ENCODE measurements at regions not wholly inside any gene's neighbourhood (a gene's known extent, or its start where the extent isn't known, plus 50 kb on each side); places are given as distances from the start of the nearest gene placed in this dataset.
A peak's percentile ranks its signal among the peaks of the same experiment; 100 is the strongest.

DNA sequence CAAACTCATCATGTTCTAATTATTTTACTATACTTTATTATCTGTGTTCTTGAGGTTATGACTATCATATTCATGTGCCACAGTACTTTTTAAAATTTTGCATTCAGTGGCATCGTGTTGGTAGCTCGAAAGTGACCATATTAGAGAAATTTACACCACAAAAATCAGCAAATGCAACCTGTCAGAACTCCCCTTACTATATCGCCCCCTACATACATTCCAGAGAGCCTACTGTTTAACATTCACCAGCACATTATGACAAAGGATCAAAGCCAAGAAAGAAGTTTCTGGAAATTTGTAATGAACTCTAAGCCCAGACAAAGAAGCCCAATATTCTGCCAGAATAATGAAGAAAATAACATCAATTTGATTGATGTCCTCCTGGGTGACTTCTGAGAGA lies 909.3 kb downstream of the LTN1 start:
- TF ChIP-seq, protein P1, sequence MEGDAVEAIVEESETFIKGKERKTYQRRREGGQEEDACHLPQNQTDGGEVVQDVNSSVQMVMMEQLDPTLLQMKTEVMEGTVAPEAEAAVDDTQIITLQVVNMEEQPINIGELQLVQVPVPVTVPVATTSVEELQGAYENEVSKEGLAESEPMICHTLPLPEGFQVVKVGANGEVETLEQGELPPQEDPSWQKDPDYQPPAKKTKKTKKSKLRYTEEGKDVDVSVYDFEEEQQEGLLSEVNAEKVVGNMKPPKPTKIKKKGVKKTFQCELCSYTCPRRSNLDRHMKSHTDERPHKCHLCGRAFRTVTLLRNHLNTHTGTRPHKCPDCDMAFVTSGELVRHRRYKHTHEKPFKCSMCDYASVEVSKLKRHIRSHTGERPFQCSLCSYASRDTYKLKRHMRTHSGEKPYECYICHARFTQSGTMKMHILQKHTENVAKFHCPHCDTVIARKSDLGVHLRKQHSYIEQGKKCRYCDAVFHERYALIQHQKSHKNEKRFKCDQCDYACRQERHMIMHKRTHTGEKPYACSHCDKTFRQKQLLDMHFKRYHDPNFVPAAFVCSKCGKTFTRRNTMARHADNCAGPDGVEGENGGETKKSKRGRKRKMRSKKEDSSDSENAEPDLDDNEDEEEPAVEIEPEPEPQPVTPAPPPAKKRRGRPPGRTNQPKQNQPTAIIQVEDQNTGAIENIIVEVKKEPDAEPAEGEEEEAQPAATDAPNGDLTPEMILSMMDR (IDR thresholded peaks at IDR 0.05; ENCODE audit: insufficient read depth, low read length, missing control alignments): no peak
- ChIA-PET POLR2A (no interaction called here), CTCF (no interaction called here)
- no peak overlapping the region for H3K4me3 ChIP-seq (ENCODE audit: low read depth, low read length)
- DNase-seq (ENCODE audit: low read depth, low spot score): no peak

DNA sequence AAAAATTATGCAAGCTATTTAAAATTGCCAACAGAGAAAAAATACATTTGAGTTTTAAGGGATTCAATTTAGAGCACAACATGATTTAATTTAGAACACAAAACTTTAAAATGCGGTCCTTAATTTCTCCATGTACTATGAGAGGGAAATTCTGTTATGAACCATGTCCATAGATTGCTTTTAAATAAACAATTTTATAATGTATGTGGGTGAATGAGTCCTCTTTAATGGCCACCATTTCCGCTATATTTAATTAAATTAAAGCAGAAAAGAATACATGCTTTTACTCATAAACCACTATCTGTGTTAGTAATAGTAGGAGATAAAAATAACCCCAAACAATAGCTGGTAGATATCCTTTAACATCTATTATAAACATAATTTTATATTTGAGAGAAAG lies 914.6 kb downstream of the LTN1 start:
- POLR2A ChIA-PET: no interaction called here
- CTCF ChIA-PET: no interaction called here
- TF ChIP-seq, protein P1 (IDR thresholded peaks at IDR 0.05; ENCODE audit: insufficient read depth, low read length, missing control alignments): no peak
- no peak for DNase-seq (ENCODE audit: low read depth, low spot score)
- no peak overlapping the region for H3K4me3 ChIP-seq (ENCODE audit: low read depth, low read length)

DNA sequence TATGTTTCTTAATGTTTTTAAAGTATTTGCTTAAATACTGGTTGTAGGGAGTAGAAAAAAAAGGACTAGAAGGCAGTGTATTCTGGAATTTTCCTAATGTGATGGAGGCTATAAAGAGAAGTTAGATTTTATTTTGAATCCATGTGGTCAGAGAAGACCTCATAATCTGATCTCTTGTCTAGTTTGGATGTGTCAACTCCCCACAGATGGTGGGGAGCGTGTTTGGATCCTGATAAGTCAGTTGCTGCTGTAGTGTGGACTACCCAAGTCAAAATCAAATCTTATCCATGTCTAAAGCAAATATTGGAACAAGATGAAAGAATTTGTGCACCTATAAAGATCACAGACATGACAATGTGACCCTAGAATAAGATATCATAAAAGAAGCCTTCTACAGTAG lies 918.0 kb downstream of the LTN1 start:
- TF ChIP-seq, protein P1 (IDR thresholded peaks at IDR 0.05; ENCODE audit: insufficient read depth, low read length, missing control alignments): no peak
- H3K4me3 ChIP-seq (ENCODE audit: low read depth, low read length): no peak overlapping the region
- ChIA-PET CTCF (no interaction called here), POLR2A (no interaction called here)
- DNase-seq (ENCODE audit: low read depth, low spot score): no peak

DNA sequence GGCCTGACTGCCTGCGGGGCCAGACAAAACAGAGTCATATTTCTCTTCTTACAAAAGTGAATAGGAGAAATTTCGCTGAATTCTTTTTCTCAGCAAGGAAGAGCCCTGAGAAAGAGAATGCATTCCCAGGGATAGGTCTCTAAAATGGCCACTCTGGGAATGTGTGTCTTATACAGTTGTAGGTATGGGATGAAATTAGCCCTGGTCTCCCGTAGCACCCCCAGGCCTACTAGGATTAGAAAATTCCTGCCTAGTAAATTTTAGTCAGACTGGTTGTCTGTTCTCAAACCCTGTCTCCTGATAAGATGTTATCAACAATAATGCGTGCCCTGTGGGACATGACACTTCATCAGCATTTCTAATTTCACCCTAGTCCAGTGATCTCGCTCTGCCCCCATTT lies 920.1 kb downstream of the LTN1 start:
- no peak for DNase-seq (ENCODE audit: low read depth, low spot score)
- CTCF ChIA-PET: no interaction called here
- TF ChIP-seq, protein P1 (IDR thresholded peaks at IDR 0.05; ENCODE audit: insufficient read depth, low read length, missing control alignments): no peak
- POLR2A ChIA-PET: no interaction called here
- no peak overlapping the region for H3K4me3 ChIP-seq (ENCODE audit: low read depth, low read length)

DNA sequence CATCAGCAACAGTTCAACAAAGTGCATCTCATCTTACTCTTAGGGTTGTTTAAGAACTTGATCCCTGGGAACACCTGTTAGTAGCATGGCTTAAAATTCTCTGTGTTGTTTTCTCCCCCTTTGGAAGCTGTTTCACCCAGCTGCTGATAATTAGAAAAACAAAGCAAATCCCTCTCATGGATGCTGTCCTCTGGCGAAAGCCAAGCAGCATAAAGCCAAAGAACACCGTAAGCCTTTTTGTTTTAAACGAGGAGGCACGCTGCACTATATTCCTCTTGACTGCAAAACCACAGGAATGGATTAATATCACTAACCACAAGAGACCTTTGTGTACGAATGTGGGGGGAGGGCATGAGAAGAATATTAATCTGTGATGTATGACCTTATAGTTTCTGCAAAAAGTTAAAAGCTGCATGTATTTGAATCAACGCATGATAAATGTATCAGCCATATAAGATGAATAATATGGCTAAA lies 923.2 kb downstream of the LTN1 start:
- CTCF ChIA-PET: interaction anchor here (0.5 kb wide), 1 partner anchor 267 kb away, joined by 3 read pairs; no protein-coding TSS in a partner anchor
- TF ChIP-seq, protein P1 (IDR thresholded peaks at IDR 0.05; ENCODE audit: insufficient read depth, low read length, missing control alignments): no peak
- peak overlapping the region; percentile 13 for H3K4me3 ChIP-seq (ENCODE audit: low read depth, low read length)
- DNase-seq (ENCODE audit: low read depth, low spot score): peak; percentile 38
- POLR2A ChIA-PET: interaction anchor here (0.6 kb wide), 1 partner anchor 715 kb away, joined by 3 read pairs; no protein-coding TSS in a partner anchor

DNA sequence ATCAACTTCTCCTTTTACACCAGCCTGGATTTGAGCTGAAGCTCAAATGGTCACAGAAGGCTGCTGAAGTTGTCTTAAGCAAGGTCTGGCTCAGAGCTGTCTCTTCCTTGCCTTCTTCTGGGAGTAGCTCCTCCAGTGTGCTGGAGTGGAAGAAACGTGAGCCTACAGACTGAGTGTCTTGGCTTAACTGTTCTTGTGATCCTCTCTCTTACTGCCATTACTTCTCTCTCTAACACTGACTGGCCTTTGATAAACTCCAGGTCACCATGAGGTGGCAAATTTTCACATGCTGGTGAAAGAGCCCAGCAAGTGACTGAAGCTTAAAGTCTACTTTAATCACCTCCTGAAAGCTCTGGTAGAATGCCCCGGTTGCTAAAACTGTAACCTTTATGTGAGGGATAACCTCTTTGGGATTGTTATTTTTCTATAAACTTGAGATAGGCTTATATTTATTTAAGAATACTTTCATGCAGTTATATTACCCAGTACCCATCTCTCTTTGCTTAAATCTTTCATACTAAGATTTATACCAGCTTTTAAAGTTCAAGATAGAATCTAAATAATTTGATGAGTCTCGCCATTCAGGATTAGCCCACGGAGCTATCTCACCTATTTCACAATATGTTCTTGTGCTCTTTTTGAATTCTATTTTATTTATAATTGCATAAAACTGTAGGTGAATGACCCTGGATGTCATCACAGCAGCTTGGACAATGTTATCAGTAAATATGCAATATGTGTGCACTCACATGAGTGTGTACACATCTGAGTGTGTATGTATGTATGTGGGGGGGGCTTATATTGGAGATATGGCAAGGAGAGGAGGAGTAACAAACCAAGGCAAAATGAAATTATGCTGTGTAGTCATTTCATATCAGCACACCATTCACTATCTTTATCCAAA lies 924.0 kb downstream of the LTN1 start:
- CTCF ChIA-PET: interaction anchor here (0.8 to 4.6 kb wide), 3 partner anchors 264 to 677 kb away, joined by 3 to 21 read pairs (median 3); no protein-coding TSS in a partner anchor

More for the DNA sequence above, 924.0 kb downstream of the LTN1 start:
- POLR2A ChIA-PET: no interaction called here
- TF ChIP-seq, protein P1 (IDR thresholded peaks at IDR 0.05; ENCODE audit: insufficient read depth, low read length, missing control alignments): no peak
- no peak for DNase-seq (ENCODE audit: low read depth, low spot score)
- H3K4me3 ChIP-seq (ENCODE audit: low read depth, low read length): no peak overlapping the region

All from AG04449 (cell line).